Trophoblast cell (in vitro differentiated cells and primary cell): ENCODE measurements at regions not wholly inside any gene's neighbourhood (a gene's known extent, or its start where the extent isn't known, plus 50 kb on each side); places are given as distances from the start of the nearest gene placed in this dataset.

Experiments used
- DNase-seq, 2 donors: peaks; one replicate each; pipeline ENCODE4 v3.0.0-alpha.2; 2016
- H2AFZ ChIP-seq: 2 replicates; pipeline ENCODE4 v1.6.1; 2013; ENCODE audit warnings: low read length, moderate library complexity, mild to moderate bottlenecking; ENCODE audit not compliant: insufficient read depth, poor library complexity
- H2AK5ac ChIP-seq: 2 replicates; pipeline ENCODE4 v1.6.1; 2013; ENCODE audit warnings: mild to moderate bottlenecking, low read length
- H2BK120ac ChIP-seq: 2 replicates; pipeline ENCODE4 v1.6.1; 2013; ENCODE audit warnings: low read length, mild to moderate bottlenecking, moderate library complexity; ENCODE audit not compliant: insufficient read depth, poor library complexity
- H2BK12ac ChIP-seq: 2 replicates; pipeline ENCODE4 v1.6.1; 2013; ENCODE audit warnings: mild to moderate bottlenecking, low read length, moderate library complexity
- H2BK5ac ChIP-seq: 2 replicates; pipeline ENCODE4 v1.6.1; 2013; ENCODE audit warnings: low read length, low read depth, moderate library complexity, mild to moderate bottlenecking; ENCODE audit not compliant: poor library complexity
- H3K14ac ChIP-seq: 2 replicates; pipeline ENCODE4 v1.6.1; 2013; ENCODE audit warnings: mild to moderate bottlenecking, low read length
- H3K18ac ChIP-seq: 2 replicates; pipeline ENCODE4 v1.6.1; 2013; ENCODE audit warnings: mild to moderate bottlenecking, low read length
- H3K23ac ChIP-seq: 2 replicates; pipeline ENCODE4 v1.6.1; 2013; ENCODE audit warnings: low read length
- H3K27ac ChIP-seq: 2 replicates; pipeline ENCODE4 v1.5.1; 2013; ENCODE audit warnings: low read depth, mild to moderate bottlenecking, inconsistent platforms, low read length, moderate library complexity
- H3K27me3 ChIP-seq: 2 replicates; pipeline ENCODE4 v1.6.1; 2013; ENCODE audit warnings: inconsistent platforms, mild to moderate bottlenecking, low read length, moderate library complexity; ENCODE audit not compliant: insufficient read depth
- H3K36me3 ChIP-seq, 2 experiments: 1 replicate in 1 of 2; 2 replicates in 1 of 2; pipeline ENCODE4 v1.6.1; 2013; ENCODE audit warnings: low read length in 2 of 2, mild to moderate bottlenecking in 2 of 2, moderate library complexity in 1 of 2; ENCODE audit not compliant: insufficient read depth in 2 of 2, control insufficient read depth in 1 of 2
- H3K4ac ChIP-seq: 2 replicates; pipeline ENCODE4 v1.6.1; 2013; ENCODE audit warnings: low read depth, mild to moderate bottlenecking, low read length, moderate library complexity
- H3K4me1 ChIP-seq, 2 experiments: 1 replicate in 1 of 2; 2 replicates in 1 of 2; pipeline ENCODE4 v1.6.1; 2013; ENCODE audit warnings: low read length in 2 of 2, mild to moderate bottlenecking in 2 of 2, moderate library complexity in 1 of 2; ENCODE audit not compliant: insufficient read depth in 2 of 2, control insufficient read depth in 1 of 2
- H3K4me2 ChIP-seq: 2 replicates; pipeline ENCODE4 v1.6.1; 2013; ENCODE audit warnings: inconsistent platforms, mild to moderate bottlenecking, low read length, moderate library complexity
- H3K4me3 ChIP-seq: 2 replicates; pipeline ENCODE4 v1.5.1; 2013; ENCODE audit warnings: mild to moderate bottlenecking, low read depth, low read length, inconsistent platforms
- H3K79me1 ChIP-seq: one replicate; pipeline ENCODE4 v1.6.1; 2013; ENCODE audit warnings: low read length
- H3K79me2 ChIP-seq: 2 replicates; pipeline ENCODE4 v1.6.1; 2013; ENCODE audit warnings: low read length, mild to moderate bottlenecking; ENCODE audit not compliant: control insufficient read depth, insufficient read depth, poor library complexity
- H3K9ac ChIP-seq: 2 replicates; pipeline ENCODE4 v1.6.1; 2013; ENCODE audit warnings: mild to moderate bottlenecking, low read length
- H3K9me3 ChIP-seq: 2 replicates; pipeline ENCODE4 v1.6.1; 2013; ENCODE audit warnings: low read depth, mild to moderate bottlenecking, control low read depth, inconsistent platforms, low read length; ENCODE audit not compliant: insufficient read depth
- H4K12ac ChIP-seq: 2 replicates; pipeline ENCODE4 v1.6.1; 2013; ENCODE audit warnings: low read depth, mild to moderate bottlenecking, low read length, moderate library complexity
- H4K8ac ChIP-seq: 2 replicates; pipeline ENCODE4 v1.6.1; 2013; ENCODE audit warnings: low read depth, mild to moderate bottlenecking, low read length, moderate library complexity
- H4K91ac ChIP-seq: one replicate; pipeline ENCODE4 v1.6.1; 2013; ENCODE audit warnings: low read depth, mild to moderate bottlenecking, low read length, moderate library complexity
- WGBS: extraction: QIAGEN DNeasy Blood & Tissue Kit; methylation state at CpG from one replicate; pipeline ENCODE4 v1.1.7; 2013; ENCODE audit warnings: missing lambda C conversion rate; ENCODE audit not compliant: insufficient read length, insufficient coverage; ENCODE audit errors: extremely low coverage; 5-methylcytosine and 5-hydroxymethylcytosine counted together

GRCh38 chr16:66002601-66003000 lies 363.9 kb upstream of the CDH5 start:
- H3K18ac ChIP-seq, result no peak overlapping the region
- no peak overlapping the region for H3K4me3 ChIP-seq
- no peak overlapping the region for H4K91ac ChIP-seq
- no peaks in the 10 kb centered on the region for H3K9me3 ChIP-seq
- no peak overlapping the region for H4K8ac ChIP-seq
- no peak overlapping the region for H3K9ac ChIP-seq
- no peaks in the 10 kb centered on the region for H3K4me1 ChIP-seq
- H3K4me2 ChIP-seq, result no peak overlapping the region
- no CpG with 5 or more reads among the region's 7 CpGs for WGBS
- H3K27ac ChIP-seq, result no peak overlapping the region
- no peaks in the 10 kb centered on the region for H3K79me1 ChIP-seq
- no peak overlapping the region for H3K23ac ChIP-seq
- H2AFZ ChIP-seq, result no peak overlapping the region
- no peaks in the 10 kb centered on the region for H3K27me3 ChIP-seq
- no peak overlapping the region for H2BK5ac ChIP-seq
- no peaks in the 10 kb centered on the region for H3K36me3 ChIP-seq
- H2AK5ac ChIP-seq, result no peak overlapping the region
- H4K12ac ChIP-seq, result no peak overlapping the region
- H3K14ac ChIP-seq, result no peak overlapping the region
- no peaks in the 10 kb centered on the region for H3K79me2 ChIP-seq
- DNase-seq, result no peak
- H3K4ac ChIP-seq, result no peak overlapping the region
- no peak overlapping the region for H2BK12ac ChIP-seq
- no peak overlapping the region for H2BK120ac ChIP-seq

DNA sequence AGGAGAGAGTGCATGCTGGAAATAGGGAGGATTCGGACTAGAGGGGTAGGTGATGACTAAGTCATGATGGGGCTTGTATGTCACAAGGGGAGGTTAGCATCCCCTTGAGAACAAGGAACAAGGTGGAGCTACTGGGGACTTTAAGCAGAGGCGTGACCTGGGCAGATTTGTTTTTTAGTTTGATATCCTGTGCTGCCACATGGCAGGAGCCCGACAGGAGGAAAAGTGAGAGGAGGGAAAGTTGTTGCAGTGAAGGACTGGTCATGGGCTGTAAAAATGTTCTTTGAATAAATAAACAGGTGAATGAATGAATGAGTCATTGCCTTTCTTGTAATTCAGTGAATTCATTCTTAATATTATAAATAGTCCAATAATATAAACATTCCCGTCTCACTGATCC lies 365.1 kb upstream of the CDH5 start:
- H2BK12ac ChIP-seq, result no peak overlapping the region
- no peak overlapping the region for H3K4me3 ChIP-seq
- no peaks in the 10 kb centered on the region for H3K27me3 ChIP-seq
- no peak overlapping the region for H3K18ac ChIP-seq
- no peaks in the 10 kb centered on the region for H3K9me3 ChIP-seq
- H4K91ac ChIP-seq, result no peak overlapping the region
- H3K14ac ChIP-seq, result no peak overlapping the region
- no peak for DNase-seq
- no peak overlapping the region for H3K4ac ChIP-seq
- H4K8ac ChIP-seq, result no peak overlapping the region
- H3K9ac ChIP-seq, result no peak overlapping the region
- no peak overlapping the region for H2BK120ac ChIP-seq
- H3K79me2 ChIP-seq, result no peaks in the 10 kb centered on the region
- no peaks in the 10 kb centered on the region for H3K36me3 ChIP-seq
- H2AFZ ChIP-seq, result no peak overlapping the region
- no peak overlapping the region for H3K27ac ChIP-seq
- H3K4me1 ChIP-seq, result no peaks in the 10 kb centered on the region
- H4K12ac ChIP-seq, result no peak overlapping the region
- H3K23ac ChIP-seq, result no peak overlapping the region
- WGBS, result no CpG with 5 or more reads among the region's 4 CpGs
- no peak overlapping the region for H2AK5ac ChIP-seq
- H2BK5ac ChIP-seq, result no peak overlapping the region
- H3K4me2 ChIP-seq, result no peak overlapping the region
- H3K79me1 ChIP-seq, result no peaks in the 10 kb centered on the region

DNA sequence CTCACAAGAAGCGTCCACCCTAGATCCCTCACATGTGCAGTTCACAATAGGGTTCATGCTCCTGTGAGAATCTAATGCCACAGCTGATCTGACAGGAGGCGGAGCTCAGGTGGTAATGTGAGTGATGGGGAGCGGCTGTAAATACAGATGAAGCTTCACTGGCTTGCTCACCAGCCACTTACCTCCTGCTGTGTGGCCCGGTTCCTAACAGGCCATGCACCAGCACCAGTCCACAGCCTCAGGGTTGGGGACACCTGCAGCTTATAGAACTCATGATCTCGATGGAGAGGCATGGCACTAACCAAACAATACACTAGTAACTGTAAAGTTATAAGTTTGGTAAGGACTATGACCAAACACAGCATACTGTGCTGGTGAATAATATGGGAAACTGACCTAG lies 368.0 kb upstream of the CDH5 start:
- no CpG with 5 or more reads among the region's 5 CpGs for WGBS
- no peak overlapping the region for H2BK12ac ChIP-seq
- H3K79me1 ChIP-seq, result no peaks in the 10 kb centered on the region
- H3K4me3 ChIP-seq, result no peak overlapping the region
- no peak overlapping the region for H2BK120ac ChIP-seq
- H4K91ac ChIP-seq, result no peak overlapping the region
- no peaks in the 10 kb centered on the region for H3K4me1 ChIP-seq
- no peaks in the 10 kb centered on the region for H3K79me2 ChIP-seq
- no peak overlapping the region for H3K4ac ChIP-seq
- no peak overlapping the region for H3K9ac ChIP-seq
- H3K27me3 ChIP-seq, result no peaks in the 10 kb centered on the region
- no peaks in the 10 kb centered on the region for H3K9me3 ChIP-seq
- no peak overlapping the region for H3K4me2 ChIP-seq
- no peak overlapping the region for H2AFZ ChIP-seq
- DNase-seq, result no peak
- H3K14ac ChIP-seq, result no peak overlapping the region
- no peak overlapping the region for H2AK5ac ChIP-seq
- H4K12ac ChIP-seq, result no peak overlapping the region
- no peak overlapping the region for H3K18ac ChIP-seq
- no peak overlapping the region for H3K27ac ChIP-seq
- no peak overlapping the region for H2BK5ac ChIP-seq
- no peak overlapping the region for H3K23ac ChIP-seq
- no peaks in the 10 kb centered on the region for H3K36me3 ChIP-seq
- H4K8ac ChIP-seq, result no peak overlapping the region

GRCh38 chr16:65994291-65994690 lies 372.2 kb upstream of the CDH5 start:
- no peak overlapping the region for H4K12ac ChIP-seq
- no CpG with 5 or more reads among the region's 2 CpGs for WGBS

More at GRCh38 chr16:65994291-65994690, 372.2 kb upstream of the CDH5 start:
- Histone ChIP-seq H3K14ac (no peak overlapping the region), H3K27me3 (no peaks in the 10 kb centered on the region), H3K36me3 (no peaks in the 10 kb centered on the region), H3K9ac (no peak overlapping the region), H4K91ac (no peak overlapping the region), H3K18ac (no peak overlapping the region), H2AFZ (no peak overlapping the region), H3K9me3 (no peaks in the 10 kb centered on the region), H2BK120ac (no peak overlapping the region), H3K4me3 (no peak overlapping the region), H4K8ac (no peak overlapping the region), H3K4me1 (no peaks in the 10 kb centered on the region), H3K79me1 (no peaks in the 10 kb centered on the region), H3K4ac (no peak overlapping the region), H2BK5ac (no peak overlapping the region), H3K4me2 (no peak overlapping the region), H2BK12ac (no peak overlapping the region), H3K23ac (no peak overlapping the region), H3K79me2 (no peaks in the 10 kb centered on the region), H3K27ac (no peak overlapping the region), H2AK5ac (no peak overlapping the region)
- DNase-seq, result no peak
